Endothelial cell of umbilical vein (primary cell): ENCODE measurements at regions not wholly inside any gene's neighbourhood (a gene's known extent, or its start where the extent isn't known, plus 50 kb on each side); places are given as distances from the start of the nearest gene placed in this dataset.

Experiments used
- BruUV-seq: library from RNA; stranded (reverse); fragments of 400-500 nt; replicated peaks from 2 replicates; lab custom pipeline; 2021; lab: Mats Ljungman, UMichigan
- CTCF ChIA-PET: fragments of 300-600, 350-600 bp; sonication (Branson Sonifier 250); formaldehyde crosslinking; loops from one replicate; lab custom pipeline; 2021; ENCODE audit warnings: antibody characterized with exemption, inconsistent platforms; lab: Charles Lee
- POLR2A ChIA-PET: fragments of 300-600, 350-600 bp; sonication (Branson Sonifier 250); formaldehyde crosslinking; loops from one replicate; lab custom pipeline; 2021; ENCODE audit warnings: antibody characterized with exemption, inconsistent platforms; lab: Charles Lee
- DNase-seq: peaks from one replicate; pipeline ENCODE4 v3.0.0-alpha.2; 2011; ENCODE audit warnings: low read depth, low spot score
- FAIRE-seq: peaks from 2 replicates; lab custom pipeline; 2011; peaks lifted over from hg19 to GRCh38; lab: Jason Lieb, UNC
- H2AFZ ChIP-seq: 2 replicates; pipeline ENCODE4 v1.6.0; 2012; ENCODE audit warnings: low read depth, low read length, control low read depth, inconsistent platforms
- H3K27ac ChIP-seq: 2 replicates; pipeline ENCODE4 v1.5.1; 2011; ENCODE audit warnings: low read depth, mild to moderate bottlenecking, control low read depth, low read length, moderate library complexity; ENCODE audit not compliant: insufficient read depth
- H3K27me3 ChIP-seq, 2 experiments: 2 replicates each; pipeline versions ENCODE4 v1.6.0 to v1.6.1; 2011; ENCODE audit warnings: low read length in 2 of 2, mixed read lengths in 1 of 2; ENCODE audit not compliant: control insufficient read depth in 2 of 2, insufficient read depth in 2 of 2
- H3K36me3 ChIP-seq, 2 experiments: 2 replicates in 1 of 2; 3 replicates in 1 of 2; pipeline ENCODE4 v1.5.1; 2011; ENCODE audit warnings: low read length in 2 of 2, mild to moderate bottlenecking in 1 of 2, moderate library complexity in 1 of 2; ENCODE audit not compliant: control insufficient read depth in 2 of 2, insufficient read depth in 2 of 2; ENCODE audit errors: extremely low read depth in 1 of 2
- H3K4me1 ChIP-seq: 3 replicates; pipeline ENCODE4 v1.5.1; 2011; ENCODE audit warnings: mild to moderate bottlenecking, low read length; ENCODE audit not compliant: control insufficient read depth, insufficient read depth; ENCODE audit errors: extremely low read depth
- H3K4me2 ChIP-seq: 2 replicates; pipeline ENCODE4 v1.6.1; 2011; ENCODE audit warnings: low read length, control low read depth, mixed read lengths; ENCODE audit not compliant: insufficient read depth
- H3K4me3 ChIP-seq, 3 experiments: fragments of 200-600 bp in 1 of 3; sonication (generic), shearing (Covaris generic) in 1 of 3; replicated peaks in 1 of 3; 2 replicates each; pipeline ENCODE4 v1.5.1; 2011 to 2016; ENCODE audit warnings: control low read depth in 3 of 3, low read length in 3 of 3, mild to moderate bottlenecking in 2 of 3, inconsistent platforms in 1 of 3, low read depth in 1 of 3, moderate library complexity in 1 of 3; ENCODE audit not compliant: insufficient read depth in 1 of 3
- H3K79me2 ChIP-seq: 2 replicates; pipeline ENCODE4 v1.6.0; 2012; ENCODE audit warnings: low read length, inconsistent platforms; ENCODE audit not compliant: control insufficient read depth, insufficient read depth
- H3K9ac ChIP-seq: replicated peaks from 2 replicates; pipeline ENCODE3; 2011; ENCODE audit warnings: low read length, control low read depth; ENCODE audit not compliant: insufficient read depth; ENCODE audit errors: extremely low read depth
- H3K9me1 ChIP-seq: replicated peaks from 3 replicates; pipeline ENCODE4 v1.6.0; 2011; ENCODE audit warnings: mild to moderate bottlenecking, low read length; ENCODE audit not compliant: control insufficient read depth, insufficient read depth; ENCODE audit errors: extremely low read depth
- H3K9me3 ChIP-seq: replicated peaks from 2 replicates; pipeline ENCODE4 v1.5.1; 2012; ENCODE audit warnings: low read length, inconsistent platforms; ENCODE audit not compliant: control insufficient read depth, insufficient read depth
- H4K20me1 ChIP-seq: replicated peaks from 2 replicates; pipeline ENCODE3; 2011; ENCODE audit warnings: mild to moderate bottlenecking, low read length; ENCODE audit not compliant: control insufficient read depth, insufficient read depth; ENCODE audit errors: extremely low read depth
- CTCF ChIP-seq, 2 donors: IDR thresholded peaks; 1 replicate in 1 of 2; 2 replicates in 1 of 2; pipeline ENCODE4 v1.5.1; 2011; ENCODE audit warnings: low read length in 2 of 2, mild to moderate bottlenecking in 2 of 2, moderate library complexity in 2 of 2, control low read depth in 1 of 2, inconsistent platforms in 1 of 2, low read depth in 1 of 2; ENCODE audit not compliant: insufficient read depth in 1 of 2; ENCODE audit errors: extremely low read depth in 1 of 2
- EZH2 ChIP-seq: IDR thresholded peaks from 2 replicates; pipeline ENCODE4 v1.6.1; 2012; ENCODE audit warnings: borderline replicate concordance, low read depth, mild to moderate bottlenecking, moderate library complexity, low read length, inconsistent platforms; ENCODE audit not compliant: severe bottlenecking
- FOS ChIP-seq: IDR thresholded peaks from 2 replicates; pipeline ENCODE4 v1.6.1; 2011; ENCODE audit warnings: mild to moderate bottlenecking, low read length, moderate library complexity, borderline replicate concordance; ENCODE audit not compliant: insufficient read depth
- GATA2 ChIP-seq: IDR thresholded peaks from 2 replicates; pipeline ENCODE4 v1.7.0; 2011; ENCODE audit warnings: low read depth, mild to moderate bottlenecking, moderate library complexity, mixed read lengths, low read length; ENCODE audit not compliant: insufficient read length, insufficient read depth
- JUN ChIP-seq: IDR thresholded peaks from 2 replicates; pipeline ENCODE4 v1.6.1; 2011; ENCODE audit warnings: borderline replicate concordance, low read depth; ENCODE audit not compliant: insufficient read length, insufficient read depth
- MAX ChIP-seq: IDR thresholded peaks from 2 replicates; pipeline ENCODE4 v1.6.1; 2011; ENCODE audit not compliant: insufficient read depth, insufficient read length
- MYC ChIP-seq: IDR thresholded peaks from one replicate; pipeline ENCODE4 v1.6.1; 2011; ENCODE audit warnings: mild to moderate bottlenecking, low read depth, low read length
- POLR2A ChIP-seq: IDR thresholded peaks from 2 replicates; pipeline ENCODE4 v1.6.1; 2012; ENCODE audit warnings: low read depth, mild to moderate bottlenecking, control low read depth, low read length
- POLR2AphosphoS5 ChIP-seq: IDR thresholded peaks from 2 replicates; pipeline ENCODE4 v1.6.1; 2012; ENCODE audit warnings: low read depth, mild to moderate bottlenecking, control low read depth, low read length, moderate library complexity; ENCODE audit not compliant: insufficient read depth
- dilution Hi-C: fragments of 300-500 bp; cut with MboI; formaldehyde crosslinking; loops from one replicate; pipeline ENCODE4 v1.15.0; 2019; ENCODE audit warnings: low sequenced_read_pairs; ENCODE audit not compliant: extremely low pct_ligation_motif_present
- intact Hi-C: fragments of 100-400 bp; cut with micrococcal nuclease; formaldehyde crosslinking; loops from one replicate; pipeline ENCODE4 v1.10.0; 2022

GRCh38 chr11:38818720-38819119 is 2220.7 kb upstream of the RAG2 start:
- intact Hi-C loops (no loop called here), dilution Hi-C loops (no loop called here)
- Histone ChIP-seq H3K4me3 (no peak overlapping the region), H3K4me1 (no peaks in the 10 kb centered on the region), H3K36me3 (no peaks in the 10 kb centered on the region), H3K4me2 (no peak overlapping the region), H3K9me3 (no peaks in the 10 kb centered on the region), H3K27ac (no peak overlapping the region), H2AFZ (no peak overlapping the region), H4K20me1 (no peaks in the 10 kb centered on the region), H3K9me1 (no peaks in the 10 kb centered on the region), H3K9ac (no peak overlapping the region), H3K27me3 (no peaks in the 10 kb centered on the region), H3K79me2 (no peaks in the 10 kb centered on the region)
- TF ChIP-seq CTCF (IDR thresholded peaks at IDR 0.05; ENCODE audit: extremely low read depth in 1 of 2, insufficient read depth in 1 of 2, low read depth in 1 of 2, low read length in 2 of 2) (no peak), MAX (no peak), GATA2 (no peak), POLR2AphosphoS5 (no peak), JUN (no peak), MYC (no peak), POLR2A (no peak), FOS (no peak), EZH2 (no peak)
- FAIRE-seq, result no peak
- POLR2A ChIA-PET, result no interaction called here
- DNase-seq, result no peak
- CTCF ChIA-PET, result no interaction called here
- no TSS peak for BruUV-seq
